ENCODE measurements at regions not wholly inside any gene's neighbourhood (a gene's known extent, or its start where the extent isn't known, plus 50 kb on each side); places are given as distances from the start of the nearest gene placed in this dataset.

DNA sequence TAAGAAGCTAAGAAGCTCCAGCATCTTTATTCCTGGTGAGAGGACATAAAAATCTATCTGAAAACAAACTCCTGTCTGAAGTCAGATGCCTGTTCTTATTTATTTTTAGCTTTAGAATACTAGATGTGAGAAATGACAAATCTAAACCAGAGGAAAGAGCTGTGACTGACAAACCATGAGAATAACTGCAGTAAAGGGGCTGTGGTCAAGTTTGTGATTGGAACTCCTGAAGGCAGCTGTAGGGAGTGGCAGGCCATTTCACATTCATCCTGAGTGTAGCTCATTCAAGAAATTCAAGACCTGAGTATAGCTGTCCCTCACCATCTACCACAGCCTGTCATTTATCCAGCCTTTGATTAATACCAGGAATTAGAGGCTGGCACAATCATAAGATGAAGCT is 718.8 kb downstream of the BRINP1 start:
- Mint-ChIP-seq H3K9me3 (peaks cover 18% of the 10 kb centered on the region), H3K4me3 (no peak overlapping the region), H3K4me1 (no peaks in the 10 kb centered on the region), H3K36me3 (ENCODE audit: low read depth) (peaks cover 14% of the 10 kb centered on the region), H3K27ac (no peak overlapping the region), H3K27me3 (ENCODE audit: insufficient read depth, low read depth, poor library complexity) (no peaks in the 10 kb centered on the region)
- H3K36me3 ChIP-seq (ENCODE audit: insufficient read depth), result no peaks in the 10 kb centered on the region
- no peaks in the 10 kb centered on the region for H4K20me1 ChIP-seq (replicated peaks; ENCODE audit: insufficient read depth)
- 0 out of 2 replicates have a peak overlapping the region, but pooled peaks have one; percentile 13 for H2AFZ ChIP-seq
- H3K4me2 ChIP-seq, result no peak overlapping the region
- ATAC-seq (no peak), DNase-seq (ENCODE audit: low spot score) (no peak)
- no peak for TF ChIP-seq ZNF331 (CRISPR knock-in tag; IDR thresholded peaks at IDR 0.05; ENCODE audit: low read depth)
- TF ChIP-seq CREB1 (CRISPR knock-in tag; IDR thresholded peaks at IDR 0.05; ENCODE audit: low read depth), result no peak
- no peak for TF ChIP-seq NANOG (IDR thresholded peaks at IDR 0.05; ENCODE audit: borderline replicate concordance)
- TF ChIP-seq EZH2 (IDR thresholded peaks at IDR 0.05; ENCODE audit: low read depth, unreplicated experiment), result no peak
- TF ChIP-seq EZH2phosphoT487 (IDR thresholded peaks at IDR 0.05; ENCODE audit: unreplicated experiment), result no peak
- TF ChIP-seq, protein P1, sequence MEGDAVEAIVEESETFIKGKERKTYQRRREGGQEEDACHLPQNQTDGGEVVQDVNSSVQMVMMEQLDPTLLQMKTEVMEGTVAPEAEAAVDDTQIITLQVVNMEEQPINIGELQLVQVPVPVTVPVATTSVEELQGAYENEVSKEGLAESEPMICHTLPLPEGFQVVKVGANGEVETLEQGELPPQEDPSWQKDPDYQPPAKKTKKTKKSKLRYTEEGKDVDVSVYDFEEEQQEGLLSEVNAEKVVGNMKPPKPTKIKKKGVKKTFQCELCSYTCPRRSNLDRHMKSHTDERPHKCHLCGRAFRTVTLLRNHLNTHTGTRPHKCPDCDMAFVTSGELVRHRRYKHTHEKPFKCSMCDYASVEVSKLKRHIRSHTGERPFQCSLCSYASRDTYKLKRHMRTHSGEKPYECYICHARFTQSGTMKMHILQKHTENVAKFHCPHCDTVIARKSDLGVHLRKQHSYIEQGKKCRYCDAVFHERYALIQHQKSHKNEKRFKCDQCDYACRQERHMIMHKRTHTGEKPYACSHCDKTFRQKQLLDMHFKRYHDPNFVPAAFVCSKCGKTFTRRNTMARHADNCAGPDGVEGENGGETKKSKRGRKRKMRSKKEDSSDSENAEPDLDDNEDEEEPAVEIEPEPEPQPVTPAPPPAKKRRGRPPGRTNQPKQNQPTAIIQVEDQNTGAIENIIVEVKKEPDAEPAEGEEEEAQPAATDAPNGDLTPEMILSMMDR (conservative IDR thresholded peaks at IDR 0.05; ENCODE audit: low read depth in 2 of 2), result no peak
- TF ChIP-seq, protein P2, sequence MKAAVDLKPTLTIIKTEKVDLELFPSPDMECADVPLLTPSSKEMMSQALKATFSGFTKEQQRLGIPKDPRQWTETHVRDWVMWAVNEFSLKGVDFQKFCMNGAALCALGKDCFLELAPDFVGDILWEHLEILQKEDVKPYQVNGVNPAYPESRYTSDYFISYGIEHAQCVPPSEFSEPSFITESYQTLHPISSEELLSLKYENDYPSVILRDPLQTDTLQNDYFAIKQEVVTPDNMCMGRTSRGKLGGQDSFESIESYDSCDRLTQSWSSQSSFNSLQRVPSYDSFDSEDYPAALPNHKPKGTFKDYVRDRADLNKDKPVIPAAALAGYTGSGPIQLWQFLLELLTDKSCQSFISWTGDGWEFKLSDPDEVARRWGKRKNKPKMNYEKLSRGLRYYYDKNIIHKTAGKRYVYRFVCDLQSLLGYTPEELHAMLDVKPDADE (IDR thresholded peaks at IDR 0.05), result no peak
- no peak for TF ChIP-seq STAT1 (IDR thresholded peaks at IDR 0.05; ENCODE audit: unreplicated experiment)
- TF ChIP-seq, protein P3, sequence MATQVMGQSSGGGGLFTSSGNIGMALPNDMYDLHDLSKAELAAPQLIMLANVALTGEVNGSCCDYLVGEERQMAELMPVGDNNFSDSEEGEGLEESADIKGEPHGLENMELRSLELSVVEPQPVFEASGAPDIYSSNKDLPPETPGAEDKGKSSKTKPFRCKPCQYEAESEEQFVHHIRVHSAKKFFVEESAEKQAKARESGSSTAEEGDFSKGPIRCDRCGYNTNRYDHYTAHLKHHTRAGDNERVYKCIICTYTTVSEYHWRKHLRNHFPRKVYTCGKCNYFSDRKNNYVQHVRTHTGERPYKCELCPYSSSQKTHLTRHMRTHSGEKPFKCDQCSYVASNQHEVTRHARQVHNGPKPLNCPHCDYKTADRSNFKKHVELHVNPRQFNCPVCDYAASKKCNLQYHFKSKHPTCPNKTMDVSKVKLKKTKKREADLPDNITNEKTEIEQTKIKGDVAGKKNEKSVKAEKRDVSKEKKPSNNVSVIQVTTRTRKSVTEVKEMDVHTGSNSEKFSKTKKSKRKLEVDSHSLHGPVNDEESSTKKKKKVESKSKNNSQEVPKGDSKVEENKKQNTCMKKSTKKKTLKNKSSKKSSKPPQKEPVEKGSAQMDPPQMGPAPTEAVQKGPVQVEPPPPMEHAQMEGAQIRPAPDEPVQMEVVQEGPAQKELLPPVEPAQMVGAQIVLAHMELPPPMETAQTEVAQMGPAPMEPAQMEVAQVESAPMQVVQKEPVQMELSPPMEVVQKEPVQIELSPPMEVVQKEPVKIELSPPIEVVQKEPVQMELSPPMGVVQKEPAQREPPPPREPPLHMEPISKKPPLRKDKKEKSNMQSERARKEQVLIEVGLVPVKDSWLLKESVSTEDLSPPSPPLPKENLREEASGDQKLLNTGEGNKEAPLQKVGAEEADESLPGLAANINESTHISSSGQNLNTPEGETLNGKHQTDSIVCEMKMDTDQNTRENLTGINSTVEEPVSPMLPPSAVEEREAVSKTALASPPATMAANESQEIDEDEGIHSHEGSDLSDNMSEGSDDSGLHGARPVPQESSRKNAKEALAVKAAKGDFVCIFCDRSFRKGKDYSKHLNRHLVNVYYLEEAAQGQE (IDR thresholded peaks at IDR 0.05; ENCODE audit: unreplicated experiment), result no peak
- no peak for TF ChIP-seq JUNB (IDR thresholded peaks at IDR 0.05; ENCODE audit: unreplicated experiment)
- TF ChIP-seq, protein P4, sequence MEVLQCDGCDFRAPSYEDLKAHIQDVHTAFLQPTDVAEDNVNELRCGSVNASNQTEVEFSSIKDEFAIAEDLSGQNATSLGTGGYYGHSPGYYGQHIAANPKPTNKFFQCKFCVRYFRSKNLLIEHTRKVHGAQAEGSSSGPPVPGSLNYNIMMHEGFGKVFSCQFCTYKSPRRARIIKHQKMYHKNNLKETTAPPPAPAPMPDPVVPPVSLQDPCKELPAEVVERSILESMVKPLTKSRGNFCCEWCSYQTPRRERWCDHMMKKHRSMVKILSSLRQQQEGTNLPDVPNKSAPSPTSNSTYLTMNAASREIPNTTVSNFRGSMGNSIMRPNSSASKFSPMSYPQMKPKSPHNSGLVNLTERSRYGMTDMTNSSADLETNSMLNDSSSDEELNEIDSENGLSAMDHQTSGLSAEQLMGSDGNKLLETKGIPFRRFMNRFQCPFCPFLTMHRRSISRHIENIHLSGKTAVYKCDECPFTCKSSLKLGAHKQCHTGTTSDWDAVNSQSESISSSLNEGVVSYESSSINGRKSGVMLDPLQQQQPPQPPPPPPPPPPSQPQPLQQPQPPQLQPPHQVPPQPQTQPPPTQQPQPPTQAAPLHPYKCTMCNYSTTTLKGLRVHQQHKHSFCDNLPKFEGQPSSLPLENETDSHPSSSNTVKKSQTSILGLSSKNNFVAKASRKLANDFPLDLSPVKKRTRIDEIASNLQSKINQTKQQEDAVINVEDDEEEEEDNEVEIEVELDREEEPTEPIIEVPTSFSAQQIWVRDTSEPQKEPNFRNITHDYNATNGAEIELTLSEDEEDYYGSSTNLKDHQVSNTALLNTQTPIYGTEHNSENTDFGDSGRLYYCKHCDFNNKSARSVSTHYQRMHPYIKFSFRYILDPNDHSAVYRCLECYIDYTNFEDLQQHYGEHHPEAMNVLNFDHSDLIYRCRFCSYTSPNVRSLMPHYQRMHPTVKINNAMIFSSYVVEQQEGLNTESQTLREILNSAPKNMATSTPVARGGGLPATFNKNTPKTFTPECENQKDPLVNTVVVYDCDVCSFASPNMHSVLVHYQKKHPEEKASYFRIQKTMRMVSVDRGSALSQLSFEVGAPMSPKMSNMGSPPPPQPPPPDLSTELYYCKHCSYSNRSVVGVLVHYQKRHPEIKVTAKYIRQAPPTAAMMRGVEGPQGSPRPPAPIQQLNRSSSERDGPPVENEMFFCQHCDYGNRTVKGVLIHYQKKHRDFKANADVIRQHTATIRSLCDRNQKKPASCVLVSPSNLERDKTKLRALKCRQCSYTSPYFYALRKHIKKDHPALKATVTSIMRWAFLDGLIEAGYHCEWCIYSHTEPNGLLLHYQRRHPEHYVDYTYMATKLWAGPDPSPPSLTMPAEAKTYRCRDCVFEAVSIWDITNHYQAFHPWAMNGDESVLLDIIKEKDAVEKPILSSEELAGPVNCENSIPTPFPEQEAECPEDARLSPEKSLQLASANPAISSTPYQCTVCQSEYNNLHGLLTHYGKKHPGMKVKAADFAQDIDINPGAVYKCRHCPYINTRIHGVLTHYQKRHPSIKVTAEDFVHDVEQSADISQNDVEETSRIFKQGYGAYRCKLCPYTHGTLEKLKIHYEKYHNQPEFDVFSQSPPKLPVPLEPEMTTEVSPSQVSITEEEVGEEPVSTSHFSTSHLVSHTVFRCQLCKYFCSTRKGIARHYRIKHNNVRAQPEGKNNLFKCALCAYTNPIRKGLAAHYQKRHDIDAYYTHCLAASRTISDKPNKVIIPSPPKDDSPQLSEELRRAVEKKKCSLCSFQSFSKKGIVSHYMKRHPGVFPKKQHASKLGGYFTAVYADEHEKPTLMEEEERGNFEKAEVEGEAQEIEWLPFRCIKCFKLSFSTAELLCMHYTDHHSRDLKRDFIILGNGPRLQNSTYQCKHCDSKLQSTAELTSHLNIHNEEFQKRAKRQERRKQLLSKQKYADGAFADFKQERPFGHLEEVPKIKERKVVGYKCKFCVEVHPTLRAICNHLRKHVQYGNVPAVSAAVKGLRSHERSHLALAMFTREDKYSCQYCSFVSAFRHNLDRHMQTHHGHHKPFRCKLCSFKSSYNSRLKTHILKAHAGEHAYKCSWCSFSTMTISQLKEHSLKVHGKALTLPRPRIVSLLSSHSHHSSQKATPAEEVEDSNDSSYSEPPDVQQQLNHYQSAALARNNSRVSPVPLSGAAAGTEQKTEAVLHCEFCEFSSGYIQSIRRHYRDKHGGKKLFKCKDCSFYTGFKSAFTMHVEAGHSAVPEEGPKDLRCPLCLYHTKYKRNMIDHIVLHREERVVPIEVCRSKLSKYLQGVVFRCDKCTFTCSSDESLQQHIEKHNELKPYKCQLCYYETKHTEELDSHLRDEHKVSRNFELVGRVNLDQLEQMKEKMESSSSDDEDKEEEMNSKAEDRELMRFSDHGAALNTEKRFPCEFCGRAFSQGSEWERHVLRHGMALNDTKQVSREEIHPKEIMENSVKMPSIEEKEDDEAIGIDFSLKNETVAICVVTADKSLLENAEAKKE (CRISPR knock-in tag; IDR thresholded peaks at IDR 0.05), result no peak
- TF ChIP-seq POLR2AphosphoS5 (IDR thresholded peaks at IDR 0.05; ENCODE audit: low read depth), result no peak
- no peak for TF ChIP-seq ZNF114 (CRISPR knock-in tag; IDR thresholded peaks at IDR 0.05)
- no peaks in the 10 kb centered on the region for H3K79me2 ChIP-seq (replicated peaks; ENCODE audit: insufficient read depth)
- no peaks in the 10 kb centered on the region for H3F3A ChIP-seq (replicated peaks; ENCODE audit: low read depth)
- no peaks in the 10 kb centered on the region for H3K27me3 ChIP-seq (ENCODE audit: insufficient read depth)
- no peaks in the 10 kb centered on the region for H3K4me1 ChIP-seq (ENCODE audit: insufficient read depth)
- H3K4me3 ChIP-seq, result no peak overlapping the region
- H3K9me2 ChIP-seq (ENCODE audit: insufficient read depth), result peaks cover under 1% of the 10 kb centered on the region; the same call in 1 of the 2 replicates
- H3K27ac ChIP-seq (ENCODE audit: low read depth), result no peak overlapping the region

All from GM23338 (cell line).